ENCODE measurements at regions not wholly inside any gene's neighbourhood (a gene's known extent, or its start where the extent isn't known, plus 50 kb on each side); places are given as distances from the start of the nearest gene placed in this dataset.

GRCh38 chr7:33849004-33849403 lies 56.3 kb upstream of the BMPER start:
- no peak overlapping the region for H3K4me3 ChIP-seq (replicated peaks; ENCODE audit: low read depth, low read length)
- TF ChIP-seq, protein P1, sequence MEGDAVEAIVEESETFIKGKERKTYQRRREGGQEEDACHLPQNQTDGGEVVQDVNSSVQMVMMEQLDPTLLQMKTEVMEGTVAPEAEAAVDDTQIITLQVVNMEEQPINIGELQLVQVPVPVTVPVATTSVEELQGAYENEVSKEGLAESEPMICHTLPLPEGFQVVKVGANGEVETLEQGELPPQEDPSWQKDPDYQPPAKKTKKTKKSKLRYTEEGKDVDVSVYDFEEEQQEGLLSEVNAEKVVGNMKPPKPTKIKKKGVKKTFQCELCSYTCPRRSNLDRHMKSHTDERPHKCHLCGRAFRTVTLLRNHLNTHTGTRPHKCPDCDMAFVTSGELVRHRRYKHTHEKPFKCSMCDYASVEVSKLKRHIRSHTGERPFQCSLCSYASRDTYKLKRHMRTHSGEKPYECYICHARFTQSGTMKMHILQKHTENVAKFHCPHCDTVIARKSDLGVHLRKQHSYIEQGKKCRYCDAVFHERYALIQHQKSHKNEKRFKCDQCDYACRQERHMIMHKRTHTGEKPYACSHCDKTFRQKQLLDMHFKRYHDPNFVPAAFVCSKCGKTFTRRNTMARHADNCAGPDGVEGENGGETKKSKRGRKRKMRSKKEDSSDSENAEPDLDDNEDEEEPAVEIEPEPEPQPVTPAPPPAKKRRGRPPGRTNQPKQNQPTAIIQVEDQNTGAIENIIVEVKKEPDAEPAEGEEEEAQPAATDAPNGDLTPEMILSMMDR (IDR thresholded peaks at IDR 0.05; ENCODE audit: low read length, missing control alignments): no peak
- DNase-seq (ENCODE audit: low read depth): no peak

- DNase-seq (ENCODE audit: low read depth): no peak
- TF ChIP-seq, protein P1 (IDR thresholded peaks at IDR 0.05; ENCODE audit: low read length, missing control alignments): no peak
- H3K4me3 ChIP-seq (replicated peaks; ENCODE audit: low read depth, low read length): no peak overlapping the region
Observed at GRCh38 chr7:33849971-33850559, 55.3 kb upstream of the BMPER start.

- TF ChIP-seq, protein P1 (IDR thresholded peaks at IDR 0.05; ENCODE audit: low read length, missing control alignments): no peak
- no peak overlapping the region for H3K4me3 ChIP-seq (replicated peaks; ENCODE audit: low read depth, low read length)
- DNase-seq (ENCODE audit: low read depth): no peak
Observed at GRCh38 chr7:33850768-33851167, 54.6 kb upstream of the BMPER start.

DNA sequence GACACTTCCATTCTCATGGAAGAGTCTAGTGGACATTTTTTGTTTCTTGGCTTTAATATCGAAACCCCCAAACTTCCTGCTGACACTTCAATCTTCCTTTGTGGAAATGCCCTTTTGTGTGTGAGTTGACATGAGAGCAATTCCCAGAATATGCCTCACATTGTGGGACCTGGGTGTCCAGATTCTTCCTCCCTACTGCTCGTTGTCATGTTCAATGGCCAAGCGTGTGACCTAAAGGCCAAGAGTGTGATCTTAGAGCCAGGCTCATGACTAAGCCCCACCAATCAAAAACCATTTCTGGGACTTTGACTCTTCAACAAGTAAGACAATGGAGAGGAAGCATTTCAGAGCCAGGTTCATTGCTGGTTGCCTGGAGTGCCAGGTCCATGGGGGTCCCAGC lies 52.5 kb upstream of the BMPER start:
- DNase-seq (ENCODE audit: low read depth): no peak
- no peak overlapping the region for H3K4me3 ChIP-seq (replicated peaks; ENCODE audit: low read depth, low read length)
- TF ChIP-seq, protein P1 (IDR thresholded peaks at IDR 0.05; ENCODE audit: low read length, missing control alignments): no peak

GRCh38 chr7:33853361-33854062 lies 51.8 kb upstream of the BMPER start:
- TF ChIP-seq, protein P1 (IDR thresholded peaks at IDR 0.05; ENCODE audit: low read length, missing control alignments): no peak
- no peak overlapping the region for H3K4me3 ChIP-seq (replicated peaks; ENCODE audit: low read depth, low read length)
- DNase-seq (ENCODE audit: low read depth): peak; percentile 76

DNA sequence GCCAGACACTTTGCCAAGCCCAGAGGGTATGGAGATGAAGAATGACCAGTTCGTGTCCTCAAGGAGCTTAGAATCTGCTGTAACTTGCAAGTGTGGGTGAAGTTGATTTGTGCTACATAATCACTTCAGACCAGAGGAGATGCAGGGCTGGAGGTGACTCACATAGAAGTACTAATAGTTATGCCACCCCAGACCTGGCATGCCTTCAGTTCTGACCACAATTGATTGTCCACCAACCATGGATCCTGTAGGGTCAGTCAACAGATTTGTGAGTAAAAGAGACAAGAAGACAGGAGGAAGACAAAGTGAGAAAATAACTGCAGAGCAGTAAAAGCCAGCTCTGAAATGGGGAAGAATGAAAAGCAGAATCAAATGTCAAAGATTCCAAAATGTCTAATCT lies 51.2 kb upstream of the BMPER start:
- H3K4me3 ChIP-seq (replicated peaks; ENCODE audit: low read depth, low read length): no peak overlapping the region
- DNase-seq (ENCODE audit: low read depth): peak; percentile 44
- TF ChIP-seq, protein P1 (IDR thresholded peaks at IDR 0.05; ENCODE audit: low read length, missing control alignments): no peak
